SKM-1 treated with dmso at 0.1 percent for 144 hours (cell line): ENCODE measurements at regions not wholly inside any gene's neighbourhood (a gene's known extent, or its start where the extent isn't known, plus 50 kb on each side); places are given as distances from the start of the nearest gene placed in this dataset.
A peak's percentile ranks its signal among the peaks of the same experiment; 100 is the strongest.
"Not testable (repeated sequence)": the region's sequence is repeated elsewhere in the genome, so short reads cannot be mapped to it uniquely, and the experiment has no call there.

ENCODE experiments used
- DNase-seq: peaks from one replicate; lab custom pipeline; 2025; ENCODE audit not compliant: unreplicated experiment; lab: John Stamatoyannopoulos, UW

DNA sequence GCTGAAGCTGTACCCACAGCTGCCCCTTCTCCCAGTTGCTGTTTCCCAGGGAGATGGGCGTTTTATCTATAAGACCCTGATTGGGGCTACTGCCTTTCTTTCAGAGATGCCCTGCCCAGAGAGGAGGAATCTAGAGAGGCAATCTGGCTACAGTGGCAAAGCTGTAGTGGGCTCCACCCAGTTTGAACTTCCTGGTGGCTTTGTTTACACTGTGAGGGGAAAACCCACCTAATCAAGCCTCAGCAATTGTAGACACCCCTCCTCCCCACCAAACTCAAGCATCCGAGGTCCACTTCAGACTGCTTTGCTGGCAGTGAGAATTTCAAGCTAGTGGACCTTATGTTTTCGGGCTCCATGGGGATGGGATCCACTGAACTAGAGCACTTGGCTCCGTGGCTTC, 240.4 kb upstream of the AFF2 start:
- DNase-seq: no peak

DNA sequence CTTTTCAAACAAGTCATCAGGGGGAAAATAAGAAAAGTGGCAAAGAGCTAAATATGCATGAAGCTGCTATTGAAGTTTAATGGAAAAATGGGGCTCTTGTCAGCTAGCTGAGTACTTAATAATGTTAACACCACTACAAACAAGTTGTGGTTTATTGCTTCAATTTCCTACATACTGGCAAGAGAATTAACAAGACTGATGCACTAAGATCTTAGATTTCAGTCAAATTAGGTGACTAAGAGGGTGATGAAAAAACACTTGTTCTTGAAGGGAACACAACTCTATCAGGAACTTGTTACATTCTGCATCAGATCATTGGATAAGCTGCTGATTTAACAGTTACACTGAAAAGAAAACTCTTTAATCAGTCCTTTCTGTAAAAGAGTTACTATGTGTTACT, 234.6 kb upstream of the AFF2 start:
- DNase-seq: no peak

DNA sequence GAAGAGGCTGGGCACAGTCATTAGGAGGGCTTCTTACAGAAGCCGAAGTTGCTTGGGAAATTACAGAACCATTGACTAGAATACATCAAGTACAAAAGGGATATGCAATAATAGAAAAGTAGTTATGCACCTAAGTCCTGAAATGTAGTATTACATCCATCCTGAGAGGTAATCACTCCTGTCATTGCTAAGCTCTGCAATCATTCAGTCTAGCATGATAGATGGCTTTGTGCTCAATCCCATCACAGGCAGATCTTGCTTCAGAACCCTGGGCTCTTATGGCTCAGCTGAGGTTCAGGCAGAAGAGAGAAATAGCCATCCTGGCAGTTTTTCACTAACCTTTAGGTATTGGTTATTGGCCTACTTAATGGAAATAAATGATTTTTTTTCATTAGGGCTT, 231.7 kb upstream of the AFF2 start:
- DNase-seq: no peak

GRCh38 chrX:148269513-148269912, 230.9 kb upstream of the AFF2 start:
- DNase-seq: no peak

- no peak for DNase-seq
Observed at GRCh38 chrX:148270499-148270898, 229.9 kb upstream of the AFF2 start.

GRCh38 chrX:148271263-148271662, 229.2 kb upstream of the AFF2 start:
- no peak for DNase-seq

DNA sequence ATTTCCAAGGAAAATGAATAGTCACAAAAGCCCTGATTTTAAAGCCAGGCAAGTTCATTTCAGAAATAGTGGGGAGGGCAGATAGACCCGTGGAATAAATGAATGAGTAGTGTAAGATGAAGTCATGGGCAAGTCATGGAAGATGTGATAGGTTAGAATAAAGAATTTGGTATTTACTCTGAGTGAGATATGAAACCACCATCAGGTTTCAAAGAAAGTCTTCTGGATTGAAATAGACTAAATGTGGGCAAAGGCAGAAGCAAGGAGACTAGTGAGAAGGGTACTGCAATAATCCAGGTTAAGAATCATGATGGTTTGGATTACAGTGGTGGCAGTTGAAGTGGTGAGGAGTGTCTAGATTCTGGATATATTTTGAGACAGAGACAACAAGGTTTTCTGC, 218.5 kb upstream of the AFF2 start:
- no peak for DNase-seq

- DNase-seq: no peak
Observed at GRCh38 chrX:148282504-148282903, 217.9 kb upstream of the AFF2 start.

DNA sequence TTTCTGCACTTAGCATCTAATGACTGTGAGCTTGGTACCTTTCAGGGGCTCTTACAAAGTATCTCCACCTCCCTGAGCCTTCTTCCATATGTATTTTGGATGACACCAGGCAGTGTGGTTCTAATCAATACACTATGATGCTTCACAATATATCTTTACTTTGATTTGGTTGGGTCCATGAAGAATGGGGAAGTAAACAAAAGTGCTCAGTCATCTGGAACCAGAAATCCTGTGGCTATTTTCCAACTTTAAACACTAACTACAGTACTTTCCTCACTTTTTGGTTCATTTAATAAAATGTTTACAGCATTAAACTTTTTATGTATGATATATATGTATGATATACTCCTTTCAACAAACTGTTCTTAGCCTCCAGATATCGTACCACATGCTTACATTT, 216.4 kb upstream of the AFF2 start:
- no peak for DNase-seq

GRCh38 chrX:148284821-148285220, 215.6 kb upstream of the AFF2 start:
- no peak for DNase-seq

DNA sequence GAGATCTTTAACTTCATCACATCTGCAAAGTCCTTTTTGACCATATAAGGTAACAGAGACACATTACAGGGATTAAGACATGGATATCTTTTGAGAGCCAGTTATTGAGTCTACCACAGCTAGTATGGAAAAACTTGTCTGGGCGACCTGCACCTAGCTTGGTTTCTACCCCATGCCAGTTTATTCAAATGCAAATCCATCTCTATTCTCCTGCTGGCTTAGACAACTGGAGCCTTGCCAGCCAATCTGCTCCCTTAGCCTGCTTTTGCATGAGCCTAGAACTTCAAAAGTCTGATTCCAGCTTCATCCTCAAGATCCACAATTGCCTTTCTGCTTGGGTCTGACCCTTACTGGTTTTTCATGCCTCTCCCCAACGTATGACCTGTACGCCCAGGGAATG, 212.0 kb upstream of the AFF2 start:
- no peak for DNase-seq

DNA sequence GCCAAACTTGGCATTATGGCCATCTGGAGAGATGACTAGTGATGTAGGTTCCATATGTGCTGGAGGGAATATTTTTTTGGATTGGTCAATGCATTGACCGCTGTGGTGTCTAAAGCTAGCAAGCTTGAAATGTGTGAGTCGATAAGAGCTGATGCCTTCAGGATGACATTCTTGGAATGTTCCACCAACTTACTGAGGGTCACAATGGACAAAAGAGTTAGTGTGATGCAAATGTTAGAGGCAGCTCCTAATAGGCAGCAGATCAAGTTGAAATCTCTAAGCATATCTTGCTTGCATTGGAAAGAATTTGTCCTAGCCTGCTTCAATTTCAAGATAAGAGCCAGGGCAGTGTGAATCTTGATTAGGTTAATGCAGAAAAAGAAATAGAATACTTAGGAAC, 210.4 kb upstream of the AFF2 start:
- no peak for DNase-seq

- no peak for DNase-seq
Observed at GRCh38 chrX:148290931-148291330, 209.5 kb upstream of the AFF2 start.

DNA sequence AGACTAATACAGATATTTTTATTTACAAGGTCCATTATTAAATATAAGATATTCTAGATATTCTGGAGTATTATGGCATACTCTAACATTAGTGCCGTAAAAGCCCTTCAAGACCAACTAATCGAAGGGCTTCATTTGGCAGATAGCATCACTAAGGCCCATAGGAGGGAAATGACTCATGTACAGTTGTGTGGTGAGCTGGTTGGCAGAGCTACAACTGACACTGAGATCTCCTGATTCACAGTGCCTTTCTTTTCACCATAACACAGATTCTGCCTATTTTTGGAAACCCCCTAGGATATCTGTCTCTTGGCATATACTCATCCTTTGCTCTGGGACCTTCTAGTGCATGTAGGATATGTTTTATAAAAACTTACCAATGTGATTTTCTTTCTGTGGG, 201.7 kb upstream of the AFF2 start:
- DNase-seq: no peak

- DNase-seq: not testable (repeated sequence)
Observed at GRCh38 chrX:148305214-148305613, 195.2 kb upstream of the AFF2 start.

DNA sequence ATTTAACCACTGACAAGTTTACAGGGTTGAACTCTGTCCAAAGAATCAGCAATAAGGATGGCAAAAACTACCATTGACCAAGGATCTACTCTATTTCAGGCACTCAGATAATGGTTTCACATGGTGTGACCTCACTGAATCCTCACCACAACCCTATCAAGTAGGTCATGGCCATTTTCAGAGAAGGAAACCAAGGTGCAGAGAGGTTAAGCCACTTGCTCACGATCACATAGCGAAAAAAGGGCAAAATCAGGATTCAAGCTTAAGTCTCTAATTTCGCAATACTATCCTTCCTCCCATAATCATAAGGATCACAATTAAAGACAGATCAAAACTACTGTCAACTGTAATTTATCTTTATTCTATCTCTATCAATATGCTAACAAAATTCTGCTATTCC, 191.0 kb upstream of the AFF2 start:
- no peak for DNase-seq

- DNase-seq: peak; percentile 16
Observed at GRCh38 chrX:148310426-148311165, 189.8 kb upstream of the AFF2 start.

DNA sequence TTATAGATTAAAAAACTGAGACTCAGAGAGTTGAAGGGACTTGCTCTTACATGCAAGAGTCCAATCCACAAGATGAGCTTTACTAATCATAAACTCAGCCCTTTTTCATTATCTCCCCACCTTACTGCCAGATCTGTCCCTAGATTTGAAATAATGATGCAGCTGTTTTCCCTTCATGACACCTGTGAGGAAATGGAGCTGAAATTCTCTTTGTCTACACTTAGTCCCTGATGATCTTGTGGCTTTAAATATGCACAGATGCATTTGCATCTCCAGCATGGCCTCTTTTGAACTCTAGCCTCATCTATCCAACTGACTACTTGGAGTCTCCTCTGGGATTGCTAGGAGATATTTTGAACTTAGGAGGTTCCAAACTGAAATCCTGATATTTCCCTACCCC, 188.9 kb upstream of the AFF2 start:
- no peak for DNase-seq

GRCh38 chrX:148314876-148315275, 185.5 kb upstream of the AFF2 start:
- DNase-seq: no peak

GRCh38 chrX:148316446-148316845, 184.0 kb upstream of the AFF2 start:
- no peak for DNase-seq

GRCh38 chrX:148322906-148323305, 177.5 kb upstream of the AFF2 start:
- no peak for DNase-seq

DNA sequence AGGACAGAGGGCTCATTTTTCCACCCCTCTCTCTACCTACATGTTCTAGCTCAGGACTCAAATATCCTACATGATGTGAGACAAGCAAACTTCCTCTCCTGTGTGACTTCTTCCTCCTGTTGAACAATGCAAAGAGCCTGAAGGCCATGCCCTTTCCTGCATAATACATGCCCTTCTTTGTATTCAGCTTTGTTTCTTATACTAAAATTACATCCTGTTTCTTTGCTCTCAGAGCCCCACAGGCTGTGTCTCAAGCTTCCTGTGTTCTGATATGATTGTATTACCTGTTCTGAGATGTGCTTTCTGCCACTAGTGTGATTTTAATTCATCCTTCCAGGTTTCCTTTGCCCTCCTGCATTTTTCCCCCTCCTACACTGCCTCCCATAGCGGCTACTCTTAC, 166.4 kb upstream of the AFF2 start:
- no peak for DNase-seq

- DNase-seq: no peak
Observed at GRCh38 chrX:148337873-148338272, 162.5 kb upstream of the AFF2 start.
